Left forelimb (tissue), 1 donor: ENCODE measurements at regions not wholly inside any gene's neighbourhood (a gene's known extent, or its start where the extent isn't known, plus 50 kb on each side); places are given as distances from the start of the nearest gene placed in this dataset.

Experiments used
- DNase-seq: peaks from one replicate; pipeline ENCODE4 v3.0.0-alpha.2; 2018; ENCODE audit warnings: low spot score

- no peak for DNase-seq
These were observed 57.3 kb upstream of the RND3 start for GRCh38 chr2:150544731-150545130.

GRCh38 chr2:150542692-150543091, 55.2 kb upstream of the RND3 start:
- no peak for DNase-seq

GRCh38 chr2:150542172-150542571, 54.7 kb upstream of the RND3 start:
- DNase-seq, result no peak

- DNase-seq, result no peak
These were observed 51.3 kb upstream of the RND3 start for GRCh38 chr2:150538651-150539201.
